ENCODE measurements at regions not wholly inside any gene's neighbourhood (a gene's known extent, or its start where the extent isn't known, plus 50 kb on each side); places are given as distances from the start of the nearest gene placed in this dataset.

DNA sequence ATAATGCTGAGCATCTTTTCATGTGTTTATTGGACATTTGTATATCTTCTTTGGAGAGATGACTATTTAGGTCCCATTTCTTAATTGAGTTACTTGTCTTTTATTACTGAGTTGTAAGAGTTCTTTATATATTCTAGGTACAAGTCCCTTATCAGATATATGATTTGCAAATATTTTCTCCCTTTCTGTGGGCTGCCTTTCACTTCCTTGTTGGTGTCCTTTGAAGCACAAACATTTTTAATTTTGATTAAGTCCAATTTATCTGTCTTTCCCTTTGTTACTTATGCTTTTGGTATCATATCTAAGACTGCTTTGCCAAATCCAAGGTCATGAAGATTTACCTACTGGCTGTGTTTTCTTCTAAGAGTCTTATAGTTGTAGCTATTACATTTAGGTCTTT lies 113.2 kb downstream of the HNRNPD start:
- H3K27ac ChIP-seq (ENCODE audit: low read depth, low read length) = no peak overlapping the region
- no peak for DNase-seq (ENCODE audit: low read depth, low spot score)
- CTCF ChIA-PET = no interaction called here
- H3K9me3 ChIP-seq (ENCODE audit: control insufficient read depth, insufficient read depth, low read length) = no peaks in the 10 kb centered on the region
- no peak overlapping the region for H3K4me3 ChIP-seq (ENCODE audit: low read depth, low read length)
- H3K27me3 ChIP-seq (ENCODE audit: control insufficient read depth, insufficient read depth, low read length) = no peaks in the 10 kb centered on the region
- TF ChIP-seq, protein P1, sequence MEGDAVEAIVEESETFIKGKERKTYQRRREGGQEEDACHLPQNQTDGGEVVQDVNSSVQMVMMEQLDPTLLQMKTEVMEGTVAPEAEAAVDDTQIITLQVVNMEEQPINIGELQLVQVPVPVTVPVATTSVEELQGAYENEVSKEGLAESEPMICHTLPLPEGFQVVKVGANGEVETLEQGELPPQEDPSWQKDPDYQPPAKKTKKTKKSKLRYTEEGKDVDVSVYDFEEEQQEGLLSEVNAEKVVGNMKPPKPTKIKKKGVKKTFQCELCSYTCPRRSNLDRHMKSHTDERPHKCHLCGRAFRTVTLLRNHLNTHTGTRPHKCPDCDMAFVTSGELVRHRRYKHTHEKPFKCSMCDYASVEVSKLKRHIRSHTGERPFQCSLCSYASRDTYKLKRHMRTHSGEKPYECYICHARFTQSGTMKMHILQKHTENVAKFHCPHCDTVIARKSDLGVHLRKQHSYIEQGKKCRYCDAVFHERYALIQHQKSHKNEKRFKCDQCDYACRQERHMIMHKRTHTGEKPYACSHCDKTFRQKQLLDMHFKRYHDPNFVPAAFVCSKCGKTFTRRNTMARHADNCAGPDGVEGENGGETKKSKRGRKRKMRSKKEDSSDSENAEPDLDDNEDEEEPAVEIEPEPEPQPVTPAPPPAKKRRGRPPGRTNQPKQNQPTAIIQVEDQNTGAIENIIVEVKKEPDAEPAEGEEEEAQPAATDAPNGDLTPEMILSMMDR (IDR thresholded peaks at IDR 0.05; ENCODE audit: low read depth, low read length) = no peak
- POLR2A ChIA-PET = no interaction called here

DNA sequence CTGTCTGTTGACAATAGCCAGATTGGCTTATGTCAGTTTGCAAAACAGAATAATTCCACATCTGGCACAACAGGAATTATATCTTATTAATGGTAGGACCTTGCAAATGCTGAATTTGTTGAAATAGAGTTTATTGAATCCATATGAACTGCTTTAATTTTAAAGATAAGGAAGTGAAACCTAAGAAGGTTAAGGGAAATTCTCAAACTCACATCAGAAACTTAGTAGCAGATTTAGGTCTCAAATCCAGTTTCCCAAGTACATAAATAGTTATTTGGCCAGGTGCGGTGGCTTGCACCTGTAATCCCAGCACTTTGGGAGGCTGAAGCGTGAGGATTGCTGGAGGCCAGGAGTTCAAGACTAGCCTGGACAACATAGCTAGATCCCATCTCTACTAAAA lies 117.1 kb downstream of the HNRNPD start:
- Histone ChIP-seq H3K4me3 (ENCODE audit: low read depth, low read length) (no peak overlapping the region), H3K9me3 (ENCODE audit: control insufficient read depth, insufficient read depth, low read length) (no peaks in the 10 kb centered on the region), H3K27me3 (ENCODE audit: control insufficient read depth, insufficient read depth, low read length) (no peaks in the 10 kb centered on the region), H3K27ac (ENCODE audit: low read depth, low read length) (no peak overlapping the region)
- CTCF ChIA-PET = no interaction called here
- TF ChIP-seq, protein P1 (IDR thresholded peaks at IDR 0.05; ENCODE audit: low read depth, low read length) = no peak
- POLR2A ChIA-PET = no interaction called here
- DNase-seq (ENCODE audit: low read depth, low spot score) = no peak

- POLR2A ChIA-PET = no interaction called here
- H3K4me3 ChIP-seq (ENCODE audit: low read depth, low read length) = no peak overlapping the region
These were observed 118.1 kb downstream of the HNRNPD start for GRCh38 chr4:82255657-82256056.

DNA sequence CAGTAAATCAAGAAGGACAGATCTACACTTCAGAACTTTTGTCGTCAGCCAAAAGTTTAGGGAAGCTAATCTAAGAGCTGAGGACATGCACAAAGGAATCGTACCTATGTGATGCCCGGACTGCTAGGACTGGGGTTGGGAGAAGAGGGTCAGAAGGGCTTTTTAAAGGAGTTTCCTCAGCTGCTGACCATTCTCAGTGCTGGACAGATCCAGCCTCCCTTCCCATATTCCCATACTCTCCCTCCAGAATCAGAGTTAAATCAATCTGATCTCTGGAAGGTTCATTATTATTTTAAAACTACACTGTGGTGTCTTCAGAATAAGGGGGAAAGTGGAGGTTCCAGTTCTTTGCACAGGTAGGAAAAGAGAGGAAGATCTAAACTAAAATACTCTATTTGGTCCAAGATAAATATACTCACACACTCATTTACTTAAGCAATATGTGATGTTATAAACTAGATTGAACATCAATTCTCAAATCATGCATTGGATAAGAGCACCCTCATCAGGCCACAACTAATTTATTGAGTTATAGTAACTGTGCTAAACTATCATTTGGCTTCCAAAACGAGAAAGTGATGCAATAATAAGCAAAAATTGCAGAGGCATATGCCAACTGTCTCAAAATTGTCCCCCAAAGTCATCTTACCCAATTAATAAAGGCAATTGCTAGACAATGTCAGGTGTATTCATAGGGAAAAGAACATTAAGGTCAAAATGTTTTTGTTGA lies 124.7 kb downstream of the HNRNPD start:
- no peak for DNase-seq (ENCODE audit: low read depth, low spot score)
- H3K27ac ChIP-seq (ENCODE audit: low read depth, low read length) = no peak overlapping the region
- TF ChIP-seq, protein P1 (IDR thresholded peaks at IDR 0.05; ENCODE audit: low read depth, low read length) = no peak
- H3K27me3 ChIP-seq (ENCODE audit: control insufficient read depth, insufficient read depth, low read length) = no peaks in the 10 kb centered on the region
- no peaks in the 10 kb centered on the region for H3K9me3 ChIP-seq (ENCODE audit: control insufficient read depth, insufficient read depth, low read length)
- no peak overlapping the region for H3K4me3 ChIP-seq (ENCODE audit: low read depth, low read length)
- POLR2A ChIA-PET = no interaction called here
- CTCF ChIA-PET = no interaction called here

More at GRCh38 chr4:82255657-82256056, 118.1 kb downstream of the HNRNPD start:
- H3K27ac ChIP-seq (ENCODE audit: low read depth, low read length) = no peak overlapping the region
- no peaks in the 10 kb centered on the region for H3K9me3 ChIP-seq (ENCODE audit: control insufficient read depth, insufficient read depth, low read length)
- TF ChIP-seq, protein P1 (IDR thresholded peaks at IDR 0.05; ENCODE audit: low read depth, low read length) = no peak
- no peak for DNase-seq (ENCODE audit: low read depth, low spot score)
- CTCF ChIA-PET = no interaction called here
- no peaks in the 10 kb centered on the region for H3K27me3 ChIP-seq (ENCODE audit: control insufficient read depth, insufficient read depth, low read length)

- Histone ChIP-seq H3K27ac (ENCODE audit: low read depth, low read length) (no peak overlapping the region), H3K27me3 (ENCODE audit: control insufficient read depth, insufficient read depth, low read length) (no peaks in the 10 kb centered on the region), H3K9me3 (ENCODE audit: control insufficient read depth, insufficient read depth, low read length) (no peaks in the 10 kb centered on the region), H3K4me3 (ENCODE audit: low read depth, low read length) (no peak overlapping the region)
- POLR2A ChIA-PET = no interaction called here
- CTCF ChIA-PET = no interaction called here
- TF ChIP-seq, protein P1 (IDR thresholded peaks at IDR 0.05; ENCODE audit: low read depth, low read length) = no peak
- DNase-seq (ENCODE audit: low read depth, low spot score) = no peak
These were observed 126.2 kb downstream of the HNRNPD start for GRCh38 chr4:82247629-82248028.
